Testis (tissue), 2 donors: ENCODE measurements at regions not wholly inside any gene's neighbourhood (a gene's known extent, or its start where the extent isn't known, plus 50 kb on each side); places are given as distances from the start of the nearest gene placed in this dataset.

ENCODE experiments used
- CTCF ChIP-seq, 3 experiments: fragments of 450-650 bp in 2 of 3; fragments of 200-600 bp in 1 of 3; sonication (generic) in 1 of 3; IDR thresholded peaks; one replicate each; pipeline ENCODE4 v1.5.1; 2016 to 2019; ENCODE audit warnings: antibody characterized with exemption in 3 of 3, mild to moderate bottlenecking in 2 of 3, moderate library complexity in 1 of 3
- POLR2A ChIP-seq: fragments of 450-650 bp; IDR thresholded peaks from one replicate; pipeline ENCODE4 v1.6.1; 2017; ENCODE audit warnings: antibody characterized with exemption, mild to moderate bottlenecking, moderate library complexity

DNA sequence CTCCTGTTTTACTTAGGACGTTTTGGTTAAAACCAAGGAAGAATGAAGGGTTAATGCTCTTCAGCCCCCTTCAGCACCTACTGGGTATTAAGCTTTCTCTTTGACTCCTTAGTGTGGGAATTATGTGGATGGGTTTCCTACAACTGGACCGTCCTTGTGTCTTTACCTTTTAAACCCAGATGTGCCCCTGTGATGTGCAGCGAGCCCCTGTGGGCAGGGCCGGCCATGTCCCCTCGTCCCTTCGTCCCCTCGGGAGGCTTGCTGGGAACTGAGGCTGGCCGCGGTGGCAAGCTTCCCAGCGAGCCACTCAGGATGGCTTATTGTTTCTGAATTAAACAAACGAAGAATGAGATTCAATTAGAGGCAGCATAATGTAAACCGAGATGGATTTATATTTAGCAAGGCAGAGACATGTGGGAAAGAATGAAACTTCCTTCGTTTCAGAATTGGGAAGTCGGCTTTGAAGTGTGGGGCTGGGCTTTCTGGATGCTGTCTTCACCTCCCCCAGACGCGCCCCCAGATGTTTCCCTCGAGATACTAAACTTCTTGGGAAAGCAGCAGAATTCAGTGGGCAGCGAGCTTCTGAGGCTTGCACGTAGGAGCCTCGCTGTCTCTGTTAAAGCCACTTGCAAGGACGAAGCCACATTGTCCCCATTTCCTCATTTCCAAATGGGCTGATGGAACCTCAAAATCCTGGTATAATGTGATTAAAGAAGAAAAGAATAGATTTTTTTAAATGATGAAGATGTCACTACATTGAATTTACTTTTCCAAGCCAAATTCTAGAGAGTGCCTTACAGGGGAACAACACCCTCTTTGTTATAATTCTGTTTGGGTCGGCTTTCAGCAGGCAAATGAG, 146.0 kb downstream of the VAPA start:
- TF ChIP-seq CTCF (IDR thresholded peaks at IDR 0.05) (no peak), POLR2A (no peak)
